PC-3 (cell line): ENCODE measurements at regions not wholly inside any gene's neighbourhood (a gene's known extent, or its start where the extent isn't known, plus 50 kb on each side); places are given as distances from the start of the nearest gene placed in this dataset.

ENCODE experiments used
- ATAC-seq: fragments of 200-7000 bp; cut with Tn5 transposase; 2 replicates; pipeline ENCODE4 v1.9.1; 2020; ENCODE audit warnings: mild to moderate bottlenecking, moderate library complexity
- BruUV-seq: library from RNA; stranded (reverse); fragments of 400-500 nt; replicated peaks from 2 replicates; lab custom pipeline; 2021; lab: Mats Ljungman, UMichigan
- CTCF ChIA-PET: fragments of 300-600 bp; sonication (Branson Sonifier 250); formaldehyde crosslinking; loops from one replicate; lab custom pipeline; 2022; ENCODE audit warnings: antibody characterized with exemption; lab: Charles Lee
- POLR2A ChIA-PET: fragments of 300-600 bp; sonication (Branson Sonifier 250); formaldehyde crosslinking; loops from one replicate; lab custom pipeline; 2022; ENCODE audit warnings: antibody characterized with exemption; ENCODE audit not compliant: unreplicated experiment; lab: Charles Lee
- DNase-seq: peaks from one replicate; pipeline ENCODE4 v3.0.0-alpha.2; 2015
- H2AFZ ChIP-seq: fragments of 300-600 bp; sonication (generic); 2 replicates; pipeline ENCODE4 v1.6.0; 2016; ENCODE audit warnings: antibody characterized with exemption, low read length
- H3F3A ChIP-seq: fragments of 300-600 bp; sonication (generic); one replicate; pipeline ENCODE4 v1.6.0; 2017; ENCODE audit warnings: antibody characterized with exemption, low read length, control low read depth, mild to moderate bottlenecking; ENCODE audit not compliant: unreplicated experiment
- H3K27ac ChIP-seq: fragments of 300-600 bp; sonication (generic); 2 replicates; pipeline ENCODE4 v1.5.1; 2016; ENCODE audit warnings: mild to moderate bottlenecking, low read length
- H3K27me3 ChIP-seq: fragments of 300-600 bp; sonication (generic); 2 replicates; pipeline ENCODE4 v1.6.1; 2016; ENCODE audit warnings: low read length, mixed read lengths
- H3K36me3 ChIP-seq: fragments of 300-600 bp; sonication (generic); 2 replicates; pipeline ENCODE4 v1.6.1; 2016; ENCODE audit warnings: low read depth, mixed run types, low read length, mixed read lengths
- H3K4me1 ChIP-seq: fragments of 300-600 bp; sonication (generic); 2 replicates; pipeline ENCODE4 v1.5.1; 2016; ENCODE audit warnings: low read length; ENCODE audit not compliant: insufficient read depth
- H3K4me2 ChIP-seq: fragments of 300-600 bp; sonication (generic); 2 replicates; pipeline ENCODE4 v1.6.0; 2016; ENCODE audit warnings: low read length
- H3K4me3 ChIP-seq: fragments of 300-600 bp; sonication (generic); 2 replicates; pipeline ENCODE4 v1.5.1; 2016; ENCODE audit warnings: mild to moderate bottlenecking, low read length, mixed read lengths
- H3K79me2 ChIP-seq: fragments of 300-600 bp; sonication (generic); 2 replicates; pipeline ENCODE4 v1.6.1; 2017; ENCODE audit warnings: low read length, mixed read lengths
- H3K9ac ChIP-seq: fragments of 300-600 bp; sonication (generic); 2 replicates; pipeline ENCODE4 v1.6.0; 2016; ENCODE audit warnings: mild to moderate bottlenecking, low read length
- H3K9me2 ChIP-seq: fragments of 300-600 bp; sonication (generic); replicated peaks from 2 replicates; pipeline ENCODE4 v1.6.1; 2016; ENCODE audit warnings: mixed run types, low read length, mixed read lengths
- H3K9me3 ChIP-seq: fragments of 300-600 bp; sonication (generic); 2 replicates; pipeline ENCODE4 v1.6.1; 2016; ENCODE audit warnings: low read length, mixed read lengths
- H4K20me1 ChIP-seq: fragments of 300-600 bp; sonication (generic); 2 replicates; pipeline ENCODE4 v1.6.1; 2016; ENCODE audit warnings: low read length, mixed read lengths
- EZH2 ChIP-seq: fragments of 300-600 bp; sonication (generic); IDR thresholded peaks from one replicate; pipeline ENCODE4 v1.6.1; 2017; ENCODE audit warnings: antibody characterized with exemption, mild to moderate bottlenecking, low read length; ENCODE audit not compliant: unreplicated experiment
- EZH2phosphoT487 ChIP-seq: fragments of 300-600 bp; sonication (generic); IDR thresholded peaks from 2 replicates; pipeline ENCODE4 v1.6.1; 2018; ENCODE audit warnings: mild to moderate bottlenecking, antibody characterized with exemption, low read length, borderline replicate concordance
- intact Hi-C: fragments of 100-400 bp; cut with micrococcal nuclease; formaldehyde crosslinking; loops from 2 replicates; pipeline ENCODE4 v1.9.0; 2023
- TF ChIP-seq, protein P1 (sequence below): fragments of 300-600 bp; sonication (generic); conservative IDR thresholded peaks from 2 replicates; pipeline ENCODE4 v1.5.1; 2017; ENCODE audit warnings: antibody characterized with exemption, low read depth, mild to moderate bottlenecking, low read length

GRCh38 chr3:106906074-106906473, 471.2 kb upstream of the CCDC54 start:
- DNase-seq (no peak), ATAC-seq (no peak)
- TF ChIP-seq EZH2phosphoT487 (no peak), EZH2 (no peak)
- TF ChIP-seq, protein P1, sequence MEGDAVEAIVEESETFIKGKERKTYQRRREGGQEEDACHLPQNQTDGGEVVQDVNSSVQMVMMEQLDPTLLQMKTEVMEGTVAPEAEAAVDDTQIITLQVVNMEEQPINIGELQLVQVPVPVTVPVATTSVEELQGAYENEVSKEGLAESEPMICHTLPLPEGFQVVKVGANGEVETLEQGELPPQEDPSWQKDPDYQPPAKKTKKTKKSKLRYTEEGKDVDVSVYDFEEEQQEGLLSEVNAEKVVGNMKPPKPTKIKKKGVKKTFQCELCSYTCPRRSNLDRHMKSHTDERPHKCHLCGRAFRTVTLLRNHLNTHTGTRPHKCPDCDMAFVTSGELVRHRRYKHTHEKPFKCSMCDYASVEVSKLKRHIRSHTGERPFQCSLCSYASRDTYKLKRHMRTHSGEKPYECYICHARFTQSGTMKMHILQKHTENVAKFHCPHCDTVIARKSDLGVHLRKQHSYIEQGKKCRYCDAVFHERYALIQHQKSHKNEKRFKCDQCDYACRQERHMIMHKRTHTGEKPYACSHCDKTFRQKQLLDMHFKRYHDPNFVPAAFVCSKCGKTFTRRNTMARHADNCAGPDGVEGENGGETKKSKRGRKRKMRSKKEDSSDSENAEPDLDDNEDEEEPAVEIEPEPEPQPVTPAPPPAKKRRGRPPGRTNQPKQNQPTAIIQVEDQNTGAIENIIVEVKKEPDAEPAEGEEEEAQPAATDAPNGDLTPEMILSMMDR, result no peak
- Histone ChIP-seq H3K9ac (no peak overlapping the region), H3F3A (no peaks in the 10 kb centered on the region), H4K20me1 (no peaks in the 10 kb centered on the region), H3K27me3 (no peaks in the 10 kb centered on the region), H3K9me2 (no peaks in the 10 kb centered on the region), H3K9me3 (no peaks in the 10 kb centered on the region), H3K4me3 (no peak overlapping the region), H3K4me2 (no peak overlapping the region), H2AFZ (no peak overlapping the region), H3K36me3 (no peaks in the 10 kb centered on the region), H3K27ac (no peak overlapping the region), H3K4me1 (no peaks in the 10 kb centered on the region), H3K79me2 (no peaks in the 10 kb centered on the region)
- intact Hi-C loops, result no loop called here
- no TSS peak for BruUV-seq
- ChIA-PET POLR2A (no interaction called here), CTCF (no interaction called here)

DNA sequence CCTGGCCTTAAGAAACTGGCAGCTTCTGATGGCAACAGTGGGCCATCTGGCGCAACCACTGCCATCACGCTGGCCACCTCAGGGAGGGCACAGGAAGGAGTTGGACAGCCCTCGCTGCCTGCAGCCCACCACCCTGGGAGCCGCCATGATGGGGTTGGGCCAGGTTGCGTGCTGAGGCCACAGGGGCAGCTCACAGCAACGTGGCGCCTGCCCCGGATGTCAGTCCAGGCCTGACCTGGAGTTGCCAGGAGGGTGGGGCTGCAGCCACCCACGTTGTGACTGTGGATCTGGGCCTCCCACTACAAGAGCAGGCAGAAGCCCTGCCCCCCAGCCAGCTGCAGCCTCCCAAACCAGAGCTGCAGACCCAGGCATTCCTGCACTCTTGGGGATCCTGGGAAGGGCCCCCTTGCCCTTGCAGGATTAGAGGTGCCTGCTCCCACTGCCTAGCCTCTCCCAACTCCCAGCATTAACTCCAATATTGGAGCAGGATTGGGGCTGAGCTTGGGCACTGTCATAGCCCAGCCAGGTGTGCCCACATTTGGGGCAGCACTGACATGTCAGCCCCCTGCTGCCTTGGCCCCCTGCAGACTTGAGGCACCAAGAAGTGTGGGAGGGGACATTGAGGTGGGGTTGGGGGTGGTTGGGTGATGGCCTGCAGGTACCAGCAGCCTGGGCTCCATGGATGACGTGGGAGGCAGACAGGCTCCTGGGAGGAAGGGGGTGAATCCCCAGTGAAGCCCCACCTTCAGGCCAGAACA, 468.9 kb upstream of the CCDC54 start:
- Histone ChIP-seq H3K9me3 (no peaks in the 10 kb centered on the region), H3K27ac (no peak overlapping the region), H3K79me2 (no peaks in the 10 kb centered on the region), H3K4me2 (no peak overlapping the region), H3K4me1 (no peaks in the 10 kb centered on the region), H4K20me1 (no peaks in the 10 kb centered on the region), H2AFZ (no peak overlapping the region), H3K9ac (no peak overlapping the region), H3K36me3 (no peaks in the 10 kb centered on the region), H3F3A (no peaks in the 10 kb centered on the region), H3K27me3 (no peaks in the 10 kb centered on the region), H3K9me2 (no peaks in the 10 kb centered on the region), H3K4me3 (no peak overlapping the region)
- ATAC-seq, result no peak
- intact Hi-C loops, result no loop called here
- ChIA-PET CTCF (no interaction called here), POLR2A (no interaction called here)
- BruUV-seq, result no TSS peak
- DNase-seq, result no peak
- no peak for TF ChIP-seq EZH2
- TF ChIP-seq EZH2phosphoT487, result no peak
- TF ChIP-seq, protein P1, result no peak

GRCh38 chr3:106913111-106913698, 464.0 kb upstream of the CCDC54 start:
- no peaks in the 10 kb centered on the region for H3K9me3 ChIP-seq
- no peaks in the 10 kb centered on the region for H3K27me3 ChIP-seq
- no peak overlapping the region for H3K9ac ChIP-seq
- H3K79me2 ChIP-seq, result no peaks in the 10 kb centered on the region
- H3K4me1 ChIP-seq, result no peaks in the 10 kb centered on the region
- H3K27ac ChIP-seq, result no peak overlapping the region
- intact Hi-C loops, result no loop called here
- no peak overlapping the region for H2AFZ ChIP-seq
- ChIA-PET CTCF (no interaction called here), POLR2A (no interaction called here)
- no peak for DNase-seq
- no peaks in the 10 kb centered on the region for H3F3A ChIP-seq
- no peaks in the 10 kb centered on the region for H4K20me1 ChIP-seq
- BruUV-seq, result no TSS peak
- no peak overlapping the region for H3K4me2 ChIP-seq
- no peak overlapping the region for H3K4me3 ChIP-seq
- no peaks in the 10 kb centered on the region for H3K9me2 ChIP-seq
- TF ChIP-seq EZH2 (no peak), EZH2phosphoT487 (no peak)
- TF ChIP-seq, protein P1, result no peak
- no peaks in the 10 kb centered on the region for H3K36me3 ChIP-seq
- ATAC-seq, result no peak
